ENCODE measurements at regions not wholly inside any gene's neighbourhood (a gene's known extent, or its start where the extent isn't known, plus 50 kb on each side); places are given as distances from the start of the nearest gene placed in this dataset.

- no peaks in the 10 kb centered on the region for H3K79me2 ChIP-seq (ENCODE audit: insufficient read depth, low read depth)
- H4K20me1 ChIP-seq (ENCODE audit: insufficient read depth), result no peaks in the 10 kb centered on the region
- H3K9ac ChIP-seq, result no peak overlapping the region
- H3K4me1 ChIP-seq (ENCODE audit: low read depth, poor library complexity, severe bottlenecking), result no peaks in the 10 kb centered on the region
- H3K4me3 ChIP-seq (IDR thresholded peaks at IDR 0.05; ENCODE audit: insufficient read depth, low read depth, low read length), result no peak overlapping the region
- H3K27ac ChIP-seq, result no peak overlapping the region
- H2AFZ ChIP-seq (ENCODE audit: low read depth), result no peak overlapping the region
- no peaks in the 10 kb centered on the region for H3K27me3 ChIP-seq (ENCODE audit: insufficient read depth, low read depth)
- H3K36me3 ChIP-seq (ENCODE audit: insufficient read depth), result no peaks in the 10 kb centered on the region
- TF ChIP-seq CTCF (conservative IDR thresholded peaks at IDR 0.05; ENCODE audit: low read depth, low read length), result no peak
- no peak overlapping the region for H3K4me2 ChIP-seq
Measured at GRCh38 chr4:162841753-162842152, 324.9 kb downstream of the NAF1 start.

DNA sequence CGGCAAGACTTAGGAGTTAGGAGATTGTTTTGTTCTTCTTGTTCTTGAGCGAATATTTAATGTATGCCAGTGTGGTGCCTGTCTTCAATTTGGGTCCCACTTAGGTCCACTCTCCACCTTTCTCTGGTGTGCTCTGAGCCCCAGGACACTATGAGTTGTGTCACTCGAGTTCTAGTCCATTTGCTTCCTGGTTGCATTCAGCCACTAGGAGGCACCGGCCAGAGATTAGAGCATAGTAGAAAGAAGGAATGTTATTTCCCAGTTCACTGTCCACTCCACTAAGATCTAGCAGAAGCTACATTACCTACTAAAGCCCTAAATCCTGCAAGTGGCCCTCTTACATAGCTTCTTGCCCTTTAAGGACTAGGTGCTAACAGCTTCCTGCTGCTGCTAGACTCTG is 326.9 kb downstream of the NAF1 start:
- H3K9ac ChIP-seq, result no peak overlapping the region
- H3K27me3 ChIP-seq (ENCODE audit: insufficient read depth, low read depth), result no peaks in the 10 kb centered on the region
- TF ChIP-seq CTCF (conservative IDR thresholded peaks at IDR 0.05; ENCODE audit: low read depth, low read length), result no peak; the same call in 1 of the 2 replicates
- H2AFZ ChIP-seq (ENCODE audit: low read depth), result no peak overlapping the region
- no peaks in the 10 kb centered on the region for H4K20me1 ChIP-seq (ENCODE audit: insufficient read depth)
- H3K36me3 ChIP-seq (ENCODE audit: insufficient read depth), result no peaks in the 10 kb centered on the region
- no peak overlapping the region for H3K4me3 ChIP-seq (IDR thresholded peaks at IDR 0.05; ENCODE audit: insufficient read depth, low read depth, low read length)
- no peaks in the 10 kb centered on the region for H3K4me1 ChIP-seq (ENCODE audit: low read depth, poor library complexity, severe bottlenecking)
- no peaks in the 10 kb centered on the region for H3K79me2 ChIP-seq (ENCODE audit: insufficient read depth, low read depth)
- H3K4me2 ChIP-seq, result no peak overlapping the region
- no peak overlapping the region for H3K27ac ChIP-seq

GRCh38 chr4:162838671-162839070 is 328.0 kb downstream of the NAF1 start:
- Histone ChIP-seq H3K36me3 (ENCODE audit: insufficient read depth) (no peaks in the 10 kb centered on the region), H3K4me1 (ENCODE audit: low read depth, poor library complexity, severe bottlenecking) (no peaks in the 10 kb centered on the region), H2AFZ (ENCODE audit: low read depth) (no peak overlapping the region), H3K9ac (no peak overlapping the region), H3K79me2 (ENCODE audit: insufficient read depth, low read depth) (no peaks in the 10 kb centered on the region), H3K27ac (no peak overlapping the region), H3K27me3 (ENCODE audit: insufficient read depth, low read depth) (no peaks in the 10 kb centered on the region), H3K4me2 (no peak overlapping the region), H3K4me3 (IDR thresholded peaks at IDR 0.05; ENCODE audit: insufficient read depth, low read depth, low read length) (no peak overlapping the region), H4K20me1 (ENCODE audit: insufficient read depth) (no peaks in the 10 kb centered on the region)
- no peak for TF ChIP-seq CTCF (conservative IDR thresholded peaks at IDR 0.05; ENCODE audit: low read depth, low read length)

- H3K4me3 ChIP-seq (IDR thresholded peaks at IDR 0.05; ENCODE audit: insufficient read depth, low read depth, low read length), result no peak overlapping the region
- H4K20me1 ChIP-seq (ENCODE audit: insufficient read depth), result no peaks in the 10 kb centered on the region
- H3K4me1 ChIP-seq (ENCODE audit: low read depth, poor library complexity, severe bottlenecking), result no peaks in the 10 kb centered on the region
- H2AFZ ChIP-seq (ENCODE audit: low read depth), result no peak overlapping the region
- no peaks in the 10 kb centered on the region for H3K79me2 ChIP-seq (ENCODE audit: insufficient read depth, low read depth)
- H3K36me3 ChIP-seq (ENCODE audit: insufficient read depth), result no peaks in the 10 kb centered on the region
- TF ChIP-seq CTCF (conservative IDR thresholded peaks at IDR 0.05; ENCODE audit: low read depth, low read length), result no peak
- no peak overlapping the region for H3K4me2 ChIP-seq
- H3K27me3 ChIP-seq (ENCODE audit: insufficient read depth, low read depth), result no peaks in the 10 kb centered on the region
- no peak overlapping the region for H3K27ac ChIP-seq
- no peak overlapping the region for H3K9ac ChIP-seq
Measured at GRCh38 chr4:162837679-162838078, 329.0 kb downstream of the NAF1 start.
